Natural killer cell (primary cell): ENCODE measurements at regions not wholly inside any gene's neighbourhood (a gene's known extent, or its start where the extent isn't known, plus 50 kb on each side); places are given as distances from the start of the nearest gene placed in this dataset.
"Not testable (repeated sequence)": the region's sequence is repeated elsewhere in the genome, so short reads cannot be mapped to it uniquely, and the experiment has no call there.

Experiments used
- ATAC-seq, 3 donors: fragments of 150-1000 bp in 2 of 3; fragments of 200-7000 bp in 1 of 3; cut with Tn5 transposase; 1 replicate in 1 of 3; 2 replicates in 2 of 3; pipeline ENCODE4 v1.10.0; 2021; ENCODE audit warnings: mild to moderate bottlenecking in 2 of 3, moderate library complexity in 2 of 3
- DNase-seq, 2 donors: peaks; one replicate each; pipeline versions ENCODE4 v3.0.0 to v3.0.0-alpha.2; 2013 to 2021; ENCODE audit warnings: mixed read lengths in 1 of 2
- H3K27ac ChIP-seq: one replicate; pipeline ENCODE4 v1.5.1; 2013; ENCODE audit warnings: mild to moderate bottlenecking, low read length
- H3K27me3 ChIP-seq: one replicate; pipeline ENCODE4 v1.6.1; 2013; ENCODE audit warnings: low read length; ENCODE audit not compliant: control insufficient read depth, insufficient read depth
- H3K36me3 ChIP-seq: one replicate; pipeline ENCODE4 v1.6.1; 2013; ENCODE audit warnings: low read length; ENCODE audit not compliant: control insufficient read depth, insufficient read depth
- H3K4me1 ChIP-seq: one replicate; pipeline ENCODE4 v1.6.1; 2013; ENCODE audit warnings: low read length; ENCODE audit not compliant: control insufficient read depth, insufficient read depth
- H3K4me3 ChIP-seq: one replicate; pipeline ENCODE4 v1.5.1; 2013; ENCODE audit warnings: low read length
- H3K9me3 ChIP-seq: one replicate; pipeline ENCODE4 v1.6.1; 2013; ENCODE audit warnings: low read length; ENCODE audit not compliant: control insufficient read depth, insufficient read depth
- H3K27ac Mint-ChIP-seq, 2 donors: one replicate each; pipeline ENCODE4 v1.8.0; 2022; ENCODE audit warnings: mild to moderate bottlenecking in 2 of 2, mixed read lengths in 2 of 2, moderate library complexity in 1 of 2
- H3K27me3 Mint-ChIP-seq, 2 donors: one replicate each; pipeline ENCODE4 v1.8.0; 2022; ENCODE audit warnings: low read depth in 2 of 2, mixed read lengths in 2 of 2
- H3K36me3 Mint-ChIP-seq: one replicate; pipeline ENCODE4 v1.8.0; 2022; ENCODE audit warnings: mixed read lengths
- H3K4me1 Mint-ChIP-seq, 2 donors: one replicate each; pipeline ENCODE4 v1.8.0; 2022; ENCODE audit warnings: mixed read lengths in 2 of 2
- H3K4me3 Mint-ChIP-seq: one replicate; pipeline ENCODE4 v1.8.0; 2022; ENCODE audit warnings: mild to moderate bottlenecking, moderate library complexity, mixed read lengths
- H3K9me3 Mint-ChIP-seq, 2 donors: one replicate each; pipeline ENCODE4 v1.8.0; 2022; ENCODE audit warnings: mixed read lengths in 2 of 2
- WGBS: methylation state at CpG from one replicate; pipeline ENCODE4 v1.1.7; 2013; ENCODE audit warnings: missing lambda C conversion rate; ENCODE audit not compliant: insufficient coverage; 5-methylcytosine and 5-hydroxymethylcytosine counted together
- intact Hi-C: fragments of 100-400 bp; cut with micrococcal nuclease; formaldehyde crosslinking; loops from one replicate; pipeline ENCODE4 v1.14.2; 2022
- TF ChIP-seq, protein P1 (sequence below): fragments of 200-600 bp; IDR thresholded peaks from one replicate; pipeline ENCODE4 v1.8.0; 2022; ENCODE audit warnings: antibody characterized with exemption

GRCh38 chr3:87696124-87697013 is 362.4 kb downstream of the CGGBP1 start:
- H3K4me3 Mint-ChIP-seq: no peak overlapping the region
- no peaks in the 10 kb centered on the region for H3K27me3 ChIP-seq
- H3K9me3 ChIP-seq: no peaks in the 10 kb centered on the region
- H3K4me3 ChIP-seq: no peak overlapping the region
- H3K4me1 ChIP-seq: no peaks in the 10 kb centered on the region
- DNase-seq (no peak), ATAC-seq (no peak)
- H3K27ac Mint-ChIP-seq: no peak overlapping the region
- TF ChIP-seq, protein P1, sequence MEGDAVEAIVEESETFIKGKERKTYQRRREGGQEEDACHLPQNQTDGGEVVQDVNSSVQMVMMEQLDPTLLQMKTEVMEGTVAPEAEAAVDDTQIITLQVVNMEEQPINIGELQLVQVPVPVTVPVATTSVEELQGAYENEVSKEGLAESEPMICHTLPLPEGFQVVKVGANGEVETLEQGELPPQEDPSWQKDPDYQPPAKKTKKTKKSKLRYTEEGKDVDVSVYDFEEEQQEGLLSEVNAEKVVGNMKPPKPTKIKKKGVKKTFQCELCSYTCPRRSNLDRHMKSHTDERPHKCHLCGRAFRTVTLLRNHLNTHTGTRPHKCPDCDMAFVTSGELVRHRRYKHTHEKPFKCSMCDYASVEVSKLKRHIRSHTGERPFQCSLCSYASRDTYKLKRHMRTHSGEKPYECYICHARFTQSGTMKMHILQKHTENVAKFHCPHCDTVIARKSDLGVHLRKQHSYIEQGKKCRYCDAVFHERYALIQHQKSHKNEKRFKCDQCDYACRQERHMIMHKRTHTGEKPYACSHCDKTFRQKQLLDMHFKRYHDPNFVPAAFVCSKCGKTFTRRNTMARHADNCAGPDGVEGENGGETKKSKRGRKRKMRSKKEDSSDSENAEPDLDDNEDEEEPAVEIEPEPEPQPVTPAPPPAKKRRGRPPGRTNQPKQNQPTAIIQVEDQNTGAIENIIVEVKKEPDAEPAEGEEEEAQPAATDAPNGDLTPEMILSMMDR: no peak
- H3K4me1 Mint-ChIP-seq: no peaks in the 10 kb centered on the region
- H3K36me3 ChIP-seq: no peaks in the 10 kb centered on the region
- peaks cover 0 to 5% of the 10 kb centered on the region in 2 donors for H3K9me3 Mint-ChIP-seq
- intact Hi-C loops: no loop called here
- H3K27ac ChIP-seq: no peak overlapping the region
- no peaks in the 10 kb centered on the region for H3K27me3 Mint-ChIP-seq
- WGBS: 78% methylated on average over 5 of the region's 6 CpGs
- no peaks in the 10 kb centered on the region for H3K36me3 Mint-ChIP-seq

DNA sequence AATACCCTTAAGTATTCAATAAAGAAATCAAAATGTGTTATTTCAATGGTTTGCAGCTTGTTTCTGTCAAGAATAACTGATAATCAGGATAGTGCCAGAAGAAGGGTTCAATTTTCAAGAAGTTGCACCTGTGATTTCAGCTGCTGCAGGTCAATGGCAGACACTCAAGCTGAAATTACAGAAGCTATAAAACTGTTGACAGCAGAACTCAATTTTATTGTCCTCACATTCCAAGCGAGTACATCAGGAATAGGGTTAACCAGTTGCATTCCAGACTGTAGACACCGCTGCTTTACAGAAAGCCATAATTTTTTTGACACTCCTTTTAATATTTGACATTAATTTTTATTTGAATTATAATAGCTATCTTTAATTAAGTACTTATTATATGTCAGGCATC is 364.1 kb downstream of the CGGBP1 start:
- Histone ChIP-seq H3K4me3 (no peak overlapping the region), H3K4me1 (no peaks in the 10 kb centered on the region), H3K36me3 (no peaks in the 10 kb centered on the region), H3K27ac (no peak overlapping the region), H3K27me3 (no peaks in the 10 kb centered on the region), H3K9me3 (no peaks in the 10 kb centered on the region)
- Mint-ChIP-seq H3K4me3 (no peak overlapping the region), H3K4me1 (no peaks in the 10 kb centered on the region), H3K36me3 (no peaks in the 10 kb centered on the region), H3K27ac (no peak overlapping the region), H3K27me3 (no peaks in the 10 kb centered on the region), H3K9me3 (peaks cover 2 to 9% of the 10 kb centered on the region in 2 donors)
- intact Hi-C loops: no loop called here
- TF ChIP-seq, protein P1: no peak
- ATAC-seq (no peak), DNase-seq (no peak)
- 100% methylated on average over 1 of the region's 2 CpGs for WGBS

DNA sequence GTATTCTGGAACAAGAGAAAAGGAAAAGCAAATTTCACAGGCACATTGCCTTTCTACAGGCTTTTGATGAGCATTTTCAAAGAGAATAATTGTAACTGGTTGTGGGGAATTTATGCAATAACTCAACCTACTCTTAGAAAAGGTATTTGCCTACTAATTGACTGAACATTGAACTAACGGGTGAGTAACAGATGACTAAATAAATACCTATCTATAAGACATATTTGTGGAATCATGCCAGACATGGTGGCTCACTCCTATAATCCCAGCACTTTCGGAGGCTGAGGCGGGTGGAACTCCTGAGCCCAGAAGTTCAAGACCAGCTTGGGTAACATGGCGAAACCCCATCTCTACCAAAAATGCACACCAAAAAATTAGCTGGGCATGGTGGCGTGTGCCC is 367.7 kb downstream of the CGGBP1 start:
- no peak overlapping the region for H3K4me3 ChIP-seq
- Mint-ChIP-seq H3K4me1 (no peaks in the 10 kb centered on the region), H3K27ac (no peak overlapping the region), H3K9me3 (peaks cover 6 to 13% of the 10 kb centered on the region in 2 donors), H3K36me3 (no peaks in the 10 kb centered on the region), H3K4me3 (no peak overlapping the region), H3K27me3 (no peaks in the 10 kb centered on the region)
- no peak for DNase-seq
- intact Hi-C loops: no loop called here
- TF ChIP-seq, protein P1: no peak
- H3K27me3 ChIP-seq: no peaks in the 10 kb centered on the region
- no peaks in the 10 kb centered on the region for H3K9me3 ChIP-seq
- H3K36me3 ChIP-seq: no peaks in the 10 kb centered on the region
- H3K4me1 ChIP-seq: no peaks in the 10 kb centered on the region
- 98% methylated on average over 4 of the region's 5 CpGs for WGBS
- ATAC-seq: no peak
- no peak overlapping the region for H3K27ac ChIP-seq

GRCh38 chr3:87678984-87679660 is 379.7 kb downstream of the CGGBP1 start:
- ATAC-seq: not testable (repeated sequence)

More at GRCh38 chr3:87678984-87679660, 379.7 kb downstream of the CGGBP1 start:
- WGBS: 91% methylated on average over 27 of the region's 27 CpGs
- H3K27ac Mint-ChIP-seq, H3K4me1 Mint-ChIP-seq, H3K9me3 ChIP-seq, H3K36me3 Mint-ChIP-seq, H3K4me3 ChIP-seq, H3K27me3 ChIP-seq, intact Hi-C loops, H3K36me3 ChIP-seq, DNase-seq, H3K27me3 Mint-ChIP-seq, H3K9me3 Mint-ChIP-seq, H3K4me3 Mint-ChIP-seq, H3K27ac ChIP-seq, H3K4me1 ChIP-seq: not testable (repeated sequence)
